ENCODE measurements at regions not wholly inside any gene's neighbourhood (a gene's known extent, or its start where the extent isn't known, plus 50 kb on each side); places are given as distances from the start of the nearest gene placed in this dataset.

GRCh38 chr4:180541678-180542077 lies 1701.5 kb upstream of the TENM3 start:
- Histone ChIP-seq H3K4me3 (IDR thresholded peaks at IDR 0.05; ENCODE audit: insufficient read depth, low read depth, low read length) (no peak overlapping the region), H2AFZ (ENCODE audit: low read depth) (no peak overlapping the region), H3K4me2 (no peak overlapping the region), H3K9ac (no peak overlapping the region), H3K27me3 (ENCODE audit: insufficient read depth, low read depth) (no peaks in the 10 kb centered on the region), H4K20me1 (ENCODE audit: insufficient read depth) (no peaks in the 10 kb centered on the region), H3K36me3 (ENCODE audit: insufficient read depth) (no peaks in the 10 kb centered on the region), H3K27ac (no peak overlapping the region), H3K79me2 (ENCODE audit: insufficient read depth, low read depth) (no peaks in the 10 kb centered on the region), H3K4me1 (ENCODE audit: low read depth, poor library complexity, severe bottlenecking) (peaks cover 27% of the 10 kb centered on the region)
- no peak for TF ChIP-seq CTCF (conservative IDR thresholded peaks at IDR 0.05; ENCODE audit: low read depth, low read length)

- no peak for TF ChIP-seq CTCF (conservative IDR thresholded peaks at IDR 0.05; ENCODE audit: low read depth, low read length)
- H3K27ac ChIP-seq: no peak overlapping the region
- H3K79me2 ChIP-seq (ENCODE audit: insufficient read depth, low read depth): no peaks in the 10 kb centered on the region
- no peaks in the 10 kb centered on the region for H3K27me3 ChIP-seq (ENCODE audit: insufficient read depth, low read depth)
- no peak overlapping the region for H2AFZ ChIP-seq (ENCODE audit: low read depth)
- no peaks in the 10 kb centered on the region for H3K36me3 ChIP-seq (ENCODE audit: insufficient read depth)
- H3K4me3 ChIP-seq (IDR thresholded peaks at IDR 0.05; ENCODE audit: insufficient read depth, low read depth, low read length): no peak overlapping the region
- H3K4me2 ChIP-seq: no peak overlapping the region
- peaks cover 27% of the 10 kb centered on the region for H3K4me1 ChIP-seq (ENCODE audit: low read depth, poor library complexity, severe bottlenecking)
- H3K9ac ChIP-seq: no peak overlapping the region
- H4K20me1 ChIP-seq (ENCODE audit: insufficient read depth): no peaks in the 10 kb centered on the region
These were observed 1700.6 kb upstream of the TENM3 start for GRCh38 chr4:180542445-180543100.

- H3K4me2 ChIP-seq: no peak overlapping the region
- H3K4me3 ChIP-seq (IDR thresholded peaks at IDR 0.05; ENCODE audit: insufficient read depth, low read depth, low read length): no peak overlapping the region
- no peaks in the 10 kb centered on the region for H3K36me3 ChIP-seq (ENCODE audit: insufficient read depth)
- no peaks in the 10 kb centered on the region for H4K20me1 ChIP-seq (ENCODE audit: insufficient read depth)
- no peaks in the 10 kb centered on the region for H3K79me2 ChIP-seq (ENCODE audit: insufficient read depth, low read depth)
- H2AFZ ChIP-seq (ENCODE audit: low read depth): no peak overlapping the region
- TF ChIP-seq CTCF (conservative IDR thresholded peaks at IDR 0.05; ENCODE audit: low read depth, low read length): no peak; the same call in 1 of the 2 replicates
- H3K9ac ChIP-seq: no peak overlapping the region
- H3K4me1 ChIP-seq (ENCODE audit: low read depth, poor library complexity, severe bottlenecking): no peaks in the 10 kb centered on the region
- no peaks in the 10 kb centered on the region for H3K27me3 ChIP-seq (ENCODE audit: insufficient read depth, low read depth)
- H3K27ac ChIP-seq: no peak overlapping the region
These were observed 1693.1 kb upstream of the TENM3 start for GRCh38 chr4:180550106-180550505.

DNA sequence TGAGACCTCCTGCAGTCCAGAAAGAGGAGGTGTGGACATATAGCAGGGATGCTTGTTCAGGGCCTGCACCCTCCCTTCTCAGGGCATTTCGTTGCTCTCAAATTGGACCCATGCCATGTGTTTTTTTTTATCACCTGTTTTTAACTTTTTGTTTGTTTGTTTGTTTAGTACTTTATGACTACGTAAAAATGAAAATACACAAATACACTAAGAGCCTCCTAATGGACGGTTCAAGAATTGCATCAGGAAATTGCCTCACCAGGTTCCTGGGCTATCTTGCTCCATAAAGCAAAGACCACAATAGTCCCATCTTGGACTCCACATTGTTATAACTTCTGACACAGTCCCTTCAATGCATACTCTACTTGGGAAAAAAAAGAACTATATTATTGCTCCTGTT lies 1685.9 kb upstream of the TENM3 start:
- Histone ChIP-seq H3K4me3 (IDR thresholded peaks at IDR 0.05; ENCODE audit: insufficient read depth, low read depth, low read length) (no peak overlapping the region), H3K27me3 (ENCODE audit: insufficient read depth, low read depth) (no peaks in the 10 kb centered on the region), H3K4me2 (no peak overlapping the region), H3K27ac (no peak overlapping the region), H2AFZ (ENCODE audit: low read depth) (no peak overlapping the region), H3K79me2 (ENCODE audit: insufficient read depth, low read depth) (no peaks in the 10 kb centered on the region), H4K20me1 (ENCODE audit: insufficient read depth) (no peaks in the 10 kb centered on the region), H3K4me1 (ENCODE audit: low read depth, poor library complexity, severe bottlenecking) (no peaks in the 10 kb centered on the region), H3K36me3 (ENCODE audit: insufficient read depth) (no peaks in the 10 kb centered on the region), H3K9ac (no peak overlapping the region)
- TF ChIP-seq CTCF (conservative IDR thresholded peaks at IDR 0.05; ENCODE audit: low read depth, low read length): peak; percentile 71

All from KMS-11 (cell line).